ENCODE measurements at regions not wholly inside any gene's neighbourhood (a gene's known extent, or its start where the extent isn't known, plus 50 kb on each side); places are given as distances from the start of the nearest gene placed in this dataset.
"Not testable (repeated sequence)": the region's sequence is repeated elsewhere in the genome, so short reads cannot be mapped to it uniquely, and the experiment has no call there.

DNA sequence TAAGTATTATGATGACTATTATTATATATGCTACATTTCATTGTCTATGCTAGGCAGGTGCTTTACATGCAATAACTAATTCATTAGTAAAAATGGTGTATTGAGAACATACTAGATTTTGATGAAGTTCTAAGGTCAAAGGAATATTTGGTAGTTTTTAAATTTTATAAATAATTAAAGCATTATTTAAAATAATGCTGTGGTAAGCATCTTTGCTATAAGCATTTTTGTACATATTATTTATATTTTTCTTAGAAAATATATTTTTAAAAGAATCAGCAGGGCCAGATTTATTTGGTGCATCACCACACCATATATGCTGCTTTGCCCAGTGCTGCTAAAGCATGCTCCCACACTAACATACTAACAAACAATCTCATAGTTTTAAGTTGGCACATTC lies 517.9 kb downstream of the C6orf118 start:
- H3K4me3 ChIP-seq (ENCODE audit: insufficient read depth, low read depth, low read length): no peak overlapping the region
- H3K36me3 ChIP-seq (replicated peaks; ENCODE audit: control insufficient read depth, insufficient read depth, low read length): no peaks in the 10 kb centered on the region
- no peak for DNase-seq
- no peaks in the 10 kb centered on the region for H3K27me3 ChIP-seq (ENCODE audit: control insufficient read depth, insufficient read depth, low read length)

- H3K27me3 ChIP-seq (ENCODE audit: control insufficient read depth, insufficient read depth, low read length): no peaks in the 10 kb centered on the region
- no peak overlapping the region for H3K4me3 ChIP-seq (ENCODE audit: insufficient read depth, low read depth, low read length)
- DNase-seq: no peak
- no peaks in the 10 kb centered on the region for H3K36me3 ChIP-seq (replicated peaks; ENCODE audit: control insufficient read depth, insufficient read depth, low read length)
Observed at GRCh38 chr6:164763788-164764187, 545.6 kb downstream of the C6orf118 start.

GRCh38 chr6:164757451-164757850 lies 552.0 kb downstream of the C6orf118 start:
- H3K27me3 ChIP-seq (ENCODE audit: control insufficient read depth, insufficient read depth, low read length): no peaks in the 10 kb centered on the region
- H3K4me3 ChIP-seq (ENCODE audit: insufficient read depth, low read depth, low read length): no peak overlapping the region
- H3K36me3 ChIP-seq (replicated peaks; ENCODE audit: control insufficient read depth, insufficient read depth, low read length): no peaks in the 10 kb centered on the region
- no peak for DNase-seq

DNA sequence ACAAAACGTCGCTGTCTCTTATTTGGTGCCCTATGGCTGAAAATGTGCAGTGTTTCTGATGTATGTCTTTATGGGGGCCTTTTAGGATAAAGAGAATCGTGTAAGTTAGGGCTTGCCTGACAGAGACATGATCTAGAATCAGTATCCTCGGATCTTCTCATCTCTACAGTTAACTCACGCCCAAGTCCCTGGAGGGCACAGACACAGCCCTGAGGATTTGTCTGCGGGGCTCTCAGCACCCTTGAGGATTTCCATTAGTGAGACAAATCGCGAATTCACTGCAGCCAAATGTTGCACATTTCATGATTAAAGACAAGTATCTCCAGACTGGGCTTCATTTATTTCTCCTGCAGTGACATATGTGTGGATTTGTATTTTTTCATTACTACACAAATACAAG lies 552.7 kb downstream of the C6orf118 start:
- Histone ChIP-seq H3K27me3 (ENCODE audit: control insufficient read depth, insufficient read depth, low read length) (no peaks in the 10 kb centered on the region), H3K36me3 (replicated peaks; ENCODE audit: control insufficient read depth, insufficient read depth, low read length) (no peaks in the 10 kb centered on the region), H3K4me3 (ENCODE audit: insufficient read depth, low read depth, low read length) (no peak overlapping the region)
- DNase-seq: no peak

DNA sequence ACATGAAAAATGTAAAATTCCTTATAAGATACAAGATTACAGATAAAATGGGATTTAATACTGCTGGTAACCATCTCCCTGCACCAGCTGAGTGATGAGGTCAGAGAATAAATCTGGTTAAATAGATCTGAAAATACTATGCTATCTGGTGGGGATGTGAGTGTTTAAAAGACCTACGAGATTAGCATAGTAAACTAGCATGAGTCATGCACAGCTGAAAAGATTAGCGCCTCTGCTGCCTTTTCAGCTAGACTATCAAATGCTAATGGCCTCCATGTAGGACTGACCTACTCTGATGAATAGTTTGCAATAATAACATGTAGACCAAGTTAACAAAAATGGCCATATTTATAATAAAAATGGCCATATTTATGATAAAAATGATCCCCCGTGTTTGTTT lies 553.3 kb downstream of the C6orf118 start:
- no peak overlapping the region for H3K4me3 ChIP-seq (ENCODE audit: insufficient read depth, low read depth, low read length)
- H3K36me3 ChIP-seq (replicated peaks; ENCODE audit: control insufficient read depth, insufficient read depth, low read length): no peaks in the 10 kb centered on the region
- H3K27me3 ChIP-seq (ENCODE audit: control insufficient read depth, insufficient read depth, low read length): no peaks in the 10 kb centered on the region
- DNase-seq: no peak

- no peak for DNase-seq
Observed at GRCh38 chr6:164753517-164753916, 555.9 kb downstream of the C6orf118 start.

GRCh38 chr6:164751395-164751794 lies 558.0 kb downstream of the C6orf118 start:
- Histone ChIP-seq H3K4me3 (ENCODE audit: insufficient read depth, low read depth, low read length) (no peak overlapping the region), H3K36me3 (replicated peaks; ENCODE audit: control insufficient read depth, insufficient read depth, low read length) (no peaks in the 10 kb centered on the region), H3K27me3 (ENCODE audit: control insufficient read depth, insufficient read depth, low read length) (no peaks in the 10 kb centered on the region)
- DNase-seq: no peak

More at GRCh38 chr6:164753517-164753916, 555.9 kb downstream of the C6orf118 start:
- no peaks in the 10 kb centered on the region for H3K36me3 ChIP-seq (replicated peaks; ENCODE audit: control insufficient read depth, insufficient read depth, low read length)
- H3K27me3 ChIP-seq (ENCODE audit: control insufficient read depth, insufficient read depth, low read length): no peaks in the 10 kb centered on the region
- no peak overlapping the region for H3K4me3 ChIP-seq (ENCODE audit: insufficient read depth, low read depth, low read length)

GRCh38 chr6:164750128-164750527 lies 559.3 kb downstream of the C6orf118 start:
- no peak for DNase-seq
- H3K4me3 ChIP-seq (ENCODE audit: insufficient read depth, low read depth, low read length): no peak overlapping the region
- H3K27me3 ChIP-seq (ENCODE audit: control insufficient read depth, insufficient read depth, low read length): no peaks in the 10 kb centered on the region
- H3K36me3 ChIP-seq (replicated peaks; ENCODE audit: control insufficient read depth, insufficient read depth, low read length): no peaks in the 10 kb centered on the region

DNA sequence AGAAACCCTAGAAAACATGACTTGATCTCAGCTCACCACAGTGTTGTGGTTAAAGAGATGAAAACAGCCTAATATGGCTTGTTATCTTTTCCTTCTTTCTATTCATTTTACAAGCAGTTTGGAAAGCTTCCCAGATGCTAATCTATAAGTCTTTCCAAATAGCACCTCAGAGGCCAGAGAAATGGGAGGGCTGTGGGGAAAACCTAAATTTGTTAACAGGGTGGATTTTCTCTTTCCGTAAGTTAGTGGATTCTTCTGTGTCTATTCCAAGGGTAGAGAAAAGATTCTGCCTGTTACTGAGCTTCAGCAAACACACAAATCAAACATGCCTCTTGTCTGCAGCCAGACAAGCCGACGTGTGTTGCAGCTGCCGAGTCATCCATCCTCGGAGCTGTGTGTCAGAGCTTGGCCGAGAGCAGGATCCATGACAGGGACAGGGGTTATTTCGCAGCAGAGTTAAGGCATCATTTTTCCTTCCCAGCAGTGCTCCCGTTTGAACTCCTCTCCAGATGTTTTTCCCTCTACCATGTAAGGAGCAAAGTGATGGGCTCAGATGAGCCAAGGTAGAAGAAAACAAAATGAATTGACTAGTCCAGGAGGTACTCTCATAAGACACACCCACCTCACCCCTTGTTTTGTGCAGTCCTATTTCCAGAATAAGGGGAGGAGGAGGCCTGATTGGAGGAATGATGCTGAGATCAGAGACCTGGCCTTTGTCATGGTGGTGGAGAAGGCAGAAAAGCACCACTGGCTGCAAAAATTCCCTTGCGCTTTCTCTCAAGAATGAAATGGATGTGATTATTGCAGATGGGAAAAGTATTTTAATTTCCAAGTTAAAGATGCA lies 560.0 kb downstream of the C6orf118 start:
- no peak for DNase-seq
- Histone ChIP-seq H3K4me3 (ENCODE audit: insufficient read depth, low read depth, low read length) (no peak overlapping the region), H3K36me3 (replicated peaks; ENCODE audit: control insufficient read depth, insufficient read depth, low read length) (no peaks in the 10 kb centered on the region), H3K27me3 (ENCODE audit: control insufficient read depth, insufficient read depth, low read length) (no peaks in the 10 kb centered on the region)

GRCh38 chr6:164744301-164744700 lies 565.1 kb downstream of the C6orf118 start:
- H3K27me3 ChIP-seq (ENCODE audit: control insufficient read depth, insufficient read depth, low read length): no peaks in the 10 kb centered on the region
- no peaks in the 10 kb centered on the region for H3K36me3 ChIP-seq (replicated peaks; ENCODE audit: control insufficient read depth, insufficient read depth, low read length)
- DNase-seq: no peak
- no peak overlapping the region for H3K4me3 ChIP-seq (ENCODE audit: insufficient read depth, low read depth, low read length)

- Histone ChIP-seq H3K27me3 (ENCODE audit: control insufficient read depth, insufficient read depth, low read length) (no peaks in the 10 kb centered on the region), H3K36me3 (replicated peaks; ENCODE audit: control insufficient read depth, insufficient read depth, low read length) (no peaks in the 10 kb centered on the region), H3K4me3 (ENCODE audit: insufficient read depth, low read depth, low read length) (no peak overlapping the region)
- DNase-seq: peak; percentile 24
Observed at GRCh38 chr6:164741938-164742451, 567.4 kb downstream of the C6orf118 start.

- H3K36me3 ChIP-seq (replicated peaks; ENCODE audit: control insufficient read depth, insufficient read depth, low read length); H3K4me3 ChIP-seq (ENCODE audit: insufficient read depth, low read depth, low read length); DNase-seq; H3K27me3 ChIP-seq (ENCODE audit: control insufficient read depth, insufficient read depth, low read length): not testable (repeated sequence)
Observed at GRCh38 chr6:164736090-164736489, 573.3 kb downstream of the C6orf118 start.

DNA sequence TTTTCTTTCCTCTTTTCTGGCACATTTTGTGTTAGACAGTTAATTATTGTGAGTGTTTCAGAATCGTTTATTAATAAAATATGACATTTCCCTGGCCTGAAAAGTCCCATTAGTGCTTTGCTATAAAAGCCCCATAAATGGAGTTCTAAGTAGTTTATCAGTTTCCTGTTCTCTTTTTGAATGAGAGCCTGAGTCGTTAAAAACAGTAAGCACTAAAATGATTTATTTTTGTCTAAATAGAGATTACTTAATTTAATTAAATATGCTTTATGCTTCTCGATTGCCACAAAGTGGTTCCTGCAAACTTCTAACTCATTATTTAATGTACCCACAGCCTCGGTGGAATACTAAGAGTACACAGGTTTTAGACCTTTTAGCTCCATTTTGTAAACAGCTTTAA lies 577.9 kb downstream of the C6orf118 start:
- Histone ChIP-seq H3K27me3 (ENCODE audit: control insufficient read depth, insufficient read depth, low read length) (no peaks in the 10 kb centered on the region), H3K36me3 (replicated peaks; ENCODE audit: control insufficient read depth, insufficient read depth, low read length) (no peaks in the 10 kb centered on the region), H3K4me3 (ENCODE audit: insufficient read depth, low read depth, low read length) (no peak overlapping the region)
- DNase-seq: no peak

DNA sequence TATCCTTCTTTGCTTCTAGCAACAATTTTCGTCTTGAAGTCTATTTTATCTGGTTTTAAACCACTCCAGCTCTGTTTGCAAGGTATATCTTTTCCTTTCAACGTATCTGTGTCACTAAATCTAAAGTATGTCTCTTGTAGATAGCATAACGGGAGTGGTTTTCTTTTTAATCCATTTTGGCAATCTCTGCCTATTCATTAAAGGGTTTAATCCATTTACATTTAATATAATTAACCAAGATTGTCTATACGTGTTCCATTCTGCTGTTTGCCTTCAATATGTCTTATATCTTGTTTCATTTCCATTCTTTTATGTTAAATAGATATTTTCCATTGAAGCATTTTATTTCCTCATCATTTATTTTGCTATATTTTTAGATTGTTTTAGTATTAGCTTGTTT lies 587.9 kb downstream of the C6orf118 start:
- H3K27me3 ChIP-seq (ENCODE audit: control insufficient read depth, insufficient read depth, low read length): no peaks in the 10 kb centered on the region
- no peak overlapping the region for H3K4me3 ChIP-seq (ENCODE audit: insufficient read depth, low read depth, low read length)
- no peak for DNase-seq
- no peaks in the 10 kb centered on the region for H3K36me3 ChIP-seq (replicated peaks; ENCODE audit: control insufficient read depth, insufficient read depth, low read length)

DNA sequence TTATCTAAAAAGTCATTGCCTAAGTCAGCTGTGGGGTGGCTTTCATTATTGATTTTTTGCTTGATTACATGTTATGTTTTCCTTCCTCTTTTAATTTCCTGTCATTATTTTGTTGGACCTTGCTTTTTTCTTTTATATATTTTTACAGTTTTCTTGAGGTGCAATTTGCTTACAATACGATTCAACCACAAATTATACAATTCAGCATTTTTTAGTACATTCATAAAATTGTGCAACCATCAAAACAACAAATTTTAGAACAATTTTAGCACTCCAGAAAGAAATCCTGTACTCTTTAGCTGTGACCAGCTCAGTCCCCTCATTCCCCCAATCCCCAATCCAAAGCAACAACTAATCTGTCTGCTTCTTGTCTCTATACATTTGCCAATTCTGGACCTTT lies 608.9 kb downstream of the C6orf118 start:
- DNase-seq: no peak
- Histone ChIP-seq H3K4me3 (ENCODE audit: insufficient read depth, low read depth, low read length) (no peak overlapping the region), H3K36me3 (replicated peaks; ENCODE audit: control insufficient read depth, insufficient read depth, low read length) (no peaks in the 10 kb centered on the region), H3K27me3 (ENCODE audit: control insufficient read depth, insufficient read depth, low read length) (no peaks in the 10 kb centered on the region)
